Liver (tissue), 8 donors: ENCODE measurements at regions not wholly inside any gene's neighbourhood (a gene's known extent, or its start where the extent isn't known, plus 50 kb on each side); places are given as distances from the start of the nearest gene placed in this dataset.

Source experiments
- DNase-seq: peaks from one replicate; pipeline ENCODE4 v3.0.0-alpha.2; 2017; ENCODE audit warnings: low spot score
- H3K27ac ChIP-seq, 2 donors: one replicate each; pipeline ENCODE4 v1.7.0; 2013; ENCODE audit warnings: inconsistent platforms in 2 of 2, low read length in 2 of 2, control low read depth in 1 of 2, low read depth in 1 of 2, mild to moderate bottlenecking in 1 of 2
- H3K27me3 ChIP-seq, 4 donors: one replicate each; pipeline versions ENCODE4 v1.6.1 to v1.7.0; 2013; ENCODE audit warnings: low read length in 3 of 4, inconsistent platforms in 1 of 4, mild to moderate bottlenecking in 1 of 4, moderate library complexity in 1 of 4; ENCODE audit not compliant: control insufficient read depth in 4 of 4, insufficient read depth in 4 of 4
- H3K36me3 ChIP-seq, 4 donors: one replicate each; pipeline versions ENCODE4 v1.6.1 to v1.7.0; 2013; ENCODE audit warnings: low read length in 3 of 4, mild to moderate bottlenecking in 3 of 4, low read depth in 1 of 4, moderate library complexity in 1 of 4; ENCODE audit not compliant: control insufficient read depth in 4 of 4, insufficient read depth in 3 of 4
- H3K4me1 ChIP-seq, 4 donors: one replicate each; pipeline versions ENCODE4 v1.6.1 to v1.7.0; 2013; ENCODE audit warnings: low read length in 3 of 4, mild to moderate bottlenecking in 3 of 4, moderate library complexity in 1 of 4; ENCODE audit not compliant: control insufficient read depth in 4 of 4, insufficient read depth in 4 of 4
- H3K4me3 ChIP-seq, 3 donors: one replicate each; pipeline versions ENCODE4 v1.6.1 to v1.7.0; 2013; ENCODE audit warnings: low read length in 3 of 3, control low read depth in 1 of 3, low read depth in 1 of 3, mild to moderate bottlenecking in 1 of 3
- H3K9ac ChIP-seq, 2 donors: one replicate each; pipeline ENCODE4 v1.7.0; 2013; ENCODE audit warnings: low read length in 2 of 2, mild to moderate bottlenecking in 2 of 2, moderate library complexity in 2 of 2, control low read depth in 1 of 2, low read depth in 1 of 2
- H3K9me3 ChIP-seq, 4 donors: one replicate each; pipeline versions ENCODE4 v1.6.1 to v1.7.0; 2013; ENCODE audit warnings: low read length in 3 of 4; ENCODE audit not compliant: control insufficient read depth in 4 of 4
- ATF3 ChIP-seq: IDR thresholded peaks from 2 replicates; pipeline ENCODE4 v1.6.1; 2016; ENCODE audit warnings: antibody characterized with exemption
- CTCF ChIP-seq: fragments of 150-350 bp; IDR thresholded peaks from 2 replicates; pipeline ENCODE4 v1.5.1; 2017; ENCODE audit warnings: improper control_type of control experiment, low read depth, low read length; ENCODE audit not compliant: missing input control
- EGR1 ChIP-seq, 2 donors: IDR thresholded peaks; 2 replicates each; pipeline ENCODE4 v1.6.1; 2016 to 2018; ENCODE audit warnings: antibody characterized with exemption in 2 of 2, low read depth in 2 of 2
- FOXA1 ChIP-seq: IDR thresholded peaks from 2 replicates; pipeline ENCODE4 v1.6.1; 2016; ENCODE audit warnings: antibody characterized with exemption
- FOXA2 ChIP-seq: IDR thresholded peaks from 2 replicates; pipeline ENCODE4 v1.6.1; 2016; ENCODE audit warnings: antibody characterized with exemption
- GABPA ChIP-seq, 2 donors: IDR thresholded peaks in 1 of 2; conservative IDR thresholded peaks in 1 of 2; 2 replicates each; pipeline ENCODE4 v1.6.1; 2016; ENCODE audit warnings: antibody characterized with exemption in 2 of 2, mild to moderate bottlenecking in 1 of 2, moderate library complexity in 1 of 2
- HNF4A ChIP-seq, 2 donors: conservative IDR thresholded peaks; 2 replicates each; pipeline ENCODE4 v1.6.1; 2016; ENCODE audit warnings: antibody characterized with exemption in 2 of 2, mild to moderate bottlenecking in 2 of 2
- HNF4G ChIP-seq: IDR thresholded peaks from 2 replicates; pipeline ENCODE4 v1.6.1; 2016; ENCODE audit warnings: antibody characterized with exemption
- JUND ChIP-seq, 2 donors: IDR thresholded peaks; 2 replicates each; pipeline ENCODE4 v1.6.1; 2016; ENCODE audit warnings: antibody characterized with exemption in 2 of 2
- MAX ChIP-seq: IDR thresholded peaks from 2 replicates; pipeline ENCODE4 v1.6.1; 2016; ENCODE audit warnings: antibody characterized with exemption
- NR2F2 ChIP-seq: IDR thresholded peaks from 2 replicates; pipeline ENCODE4 v1.6.1; 2016; ENCODE audit warnings: antibody characterized with exemption
- RAD21 ChIP-seq, 2 donors: IDR thresholded peaks; 2 replicates each; pipeline ENCODE4 v1.6.1; 2016; ENCODE audit warnings: antibody characterized with exemption in 2 of 2, mild to moderate bottlenecking in 2 of 2
- REST ChIP-seq: IDR thresholded peaks from 2 replicates; pipeline ENCODE4 v1.6.1; 2016; ENCODE audit warnings: antibody characterized with exemption, mild to moderate bottlenecking
- RXRA ChIP-seq, 2 donors: IDR thresholded peaks; 2 replicates each; pipeline ENCODE4 v1.6.1; 2017 to 2018; ENCODE audit warnings: antibody characterized with exemption in 2 of 2, mild to moderate bottlenecking in 1 of 2
- SP1 ChIP-seq: IDR thresholded peaks from 2 replicates; pipeline ENCODE4 v1.6.1; 2018; ENCODE audit warnings: antibody characterized with exemption, mild to moderate bottlenecking
- TAF1 ChIP-seq: conservative IDR thresholded peaks from 2 replicates; pipeline ENCODE4 v1.6.1; 2016; ENCODE audit warnings: antibody characterized with exemption, mild to moderate bottlenecking
- YY1 ChIP-seq: IDR thresholded peaks from 2 replicates; pipeline ENCODE4 v1.6.1; 2016; ENCODE audit warnings: antibody characterized with exemption, mild to moderate bottlenecking
- ZBTB33 ChIP-seq: IDR thresholded peaks from 2 replicates; pipeline ENCODE4 v1.6.1; 2016; ENCODE audit warnings: antibody characterized with exemption
- WGBS: extraction: QIAGEN DNeasy Blood & Tissue Kit; methylation state at CpG from one replicate; pipeline ENCODE4 v1.1.7; 2013; 5-methylcytosine and 5-hydroxymethylcytosine counted together
- donor health status: healthy.
- donor health status: healthy.
- donor health status: healthy.
- donor health status: healthy.
- donor health status: healthy.

- no peak overlapping the region for H3K27ac ChIP-seq
- 66% methylated on average over 3 of the region's 3 CpGs for WGBS
- H3K27me3 ChIP-seq: no peaks in the 10 kb centered on the region
- H3K9ac ChIP-seq: no peak overlapping the region
- H3K9me3 ChIP-seq: no peaks in the 10 kb centered on the region
- no peak for DNase-seq
- H3K4me1 ChIP-seq: no peaks in the 10 kb centered on the region
- H3K4me3 ChIP-seq: no peak overlapping the region
- H3K36me3 ChIP-seq: no peaks in the 10 kb centered on the region
- TF ChIP-seq CTCF: peak; percentile 61
- peak; percentile 90 for TF ChIP-seq RAD21 (IDR thresholded peaks at IDR 0.05)
- no peak for TF ChIP-seq SP1
These were observed 143.7 kb upstream of the ZNF385D start for GRCh38 chr3:21894459-21895340.

GRCh38 chr3:21898316-21898715 is 147.3 kb upstream of the ZNF385D start:
- Histone ChIP-seq H3K9me3 (no peaks in the 10 kb centered on the region), H3K36me3 (no peaks in the 10 kb centered on the region), H3K4me3 (no peak overlapping the region), H3K9ac (no peak overlapping the region), H3K4me1 (peaks cover 0 to 5% (median 3%) of the 10 kb centered on the region in 4 donors), H3K27me3 (no peaks in the 10 kb centered on the region), H3K27ac (no peak overlapping the region)
- no peak for TF ChIP-seq HNF4A (conservative IDR thresholded peaks at IDR 0.05)
- no peak for TF ChIP-seq ZBTB33
- TF ChIP-seq YY1: no peak
- no peak for TF ChIP-seq HNF4G
- TF ChIP-seq RAD21 (IDR thresholded peaks at IDR 0.05): no peak
- TF ChIP-seq NR2F2: no peak
- no peak for TF ChIP-seq EGR1 (IDR thresholded peaks at IDR 0.05; ENCODE audit: low read depth in 2 of 2)
- no peak for TF ChIP-seq REST
- TF ChIP-seq GABPA (IDR thresholded peaks at IDR 0.05 in 1 of 2, conservative IDR thresholded peaks at IDR 0.05 in 1 of 2): no peak
- TF ChIP-seq FOXA1: no peak
- TF ChIP-seq ATF3: no peak
- no peak for TF ChIP-seq MAX
- TF ChIP-seq FOXA2: no peak
- no peak for TF ChIP-seq CTCF
- no peak for TF ChIP-seq SP1
- no peak for TF ChIP-seq RXRA (IDR thresholded peaks at IDR 0.05)
- no peak for TF ChIP-seq TAF1
- no peak for TF ChIP-seq JUND (IDR thresholded peaks at IDR 0.05)
- DNase-seq: no peak
